H1 (cell line): ENCODE measurements at regions not wholly inside any gene's neighbourhood (a gene's known extent, or its start where the extent isn't known, plus 50 kb on each side); places are given as distances from the start of the nearest gene placed in this dataset.

Experiments used
- EZH2 ChIP-seq: fragments of 200-600 bp; sonication (generic); IDR thresholded peaks from 2 replicates; pipeline ENCODE4 v1.7.1; 2012; ENCODE audit warnings: low read depth, mild to moderate bottlenecking, moderate library complexity, low read length, inconsistent platforms; ENCODE audit not compliant: severe bottlenecking
- GABPA ChIP-seq: IDR thresholded peaks from 2 replicates; pipeline ENCODE4 v1.6.1; 2011; ENCODE audit warnings: mild to moderate bottlenecking, low read length, moderate library complexity, borderline replicate concordance; ENCODE audit not compliant: insufficient read depth
- TF ChIP-seq, protein P1 (sequence below), 3 experiments: IDR thresholded peaks; 1 replicate in 2 of 3; 2 replicates in 1 of 3; pipeline versions ENCODE4 v1.5.1 to v1.6.1; 2011; ENCODE audit warnings: low read length in 3 of 3, mild to moderate bottlenecking in 3 of 3, inconsistent platforms in 2 of 3, low read depth in 1 of 3, moderate library complexity in 1 of 3; ENCODE audit not compliant: insufficient read depth in 1 of 3; ENCODE audit errors: control extremely low read depth in 1 of 3

DNA sequence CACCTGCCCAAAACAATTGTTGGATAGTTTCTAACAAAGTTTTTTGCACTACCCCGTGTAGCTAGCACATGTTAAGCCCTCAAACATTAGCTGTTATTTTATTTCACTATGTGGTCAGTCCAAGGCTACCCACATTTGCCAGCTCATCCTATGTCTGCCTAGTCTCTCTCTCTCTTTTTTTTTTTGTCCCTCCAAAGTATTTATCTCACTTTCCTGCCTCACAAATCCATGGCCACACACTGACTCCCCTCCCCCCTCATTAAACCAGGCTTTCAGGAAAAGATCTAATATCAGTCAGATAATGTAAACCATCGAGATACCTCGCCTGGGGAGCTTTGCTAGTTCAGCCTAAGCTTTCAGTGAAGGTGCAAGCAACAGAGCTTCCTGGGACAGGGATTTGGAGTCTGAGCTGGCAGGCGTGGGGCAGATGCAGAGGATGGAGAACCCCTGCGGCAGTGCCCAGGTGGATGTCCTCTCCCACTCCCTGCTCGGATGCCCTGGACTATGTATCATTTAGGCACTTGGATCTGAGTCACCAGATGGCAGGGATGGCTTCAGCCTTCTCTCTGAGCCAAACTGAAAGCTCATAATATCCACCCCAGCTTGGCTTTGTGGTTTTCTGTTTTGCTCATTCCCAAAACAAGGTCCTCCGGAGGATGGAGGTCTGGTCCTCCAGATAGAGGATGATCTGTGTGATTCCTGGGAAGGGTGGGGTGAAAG, 73.7 kb upstream of the FOXF1 start:
- TF ChIP-seq, protein P1, sequence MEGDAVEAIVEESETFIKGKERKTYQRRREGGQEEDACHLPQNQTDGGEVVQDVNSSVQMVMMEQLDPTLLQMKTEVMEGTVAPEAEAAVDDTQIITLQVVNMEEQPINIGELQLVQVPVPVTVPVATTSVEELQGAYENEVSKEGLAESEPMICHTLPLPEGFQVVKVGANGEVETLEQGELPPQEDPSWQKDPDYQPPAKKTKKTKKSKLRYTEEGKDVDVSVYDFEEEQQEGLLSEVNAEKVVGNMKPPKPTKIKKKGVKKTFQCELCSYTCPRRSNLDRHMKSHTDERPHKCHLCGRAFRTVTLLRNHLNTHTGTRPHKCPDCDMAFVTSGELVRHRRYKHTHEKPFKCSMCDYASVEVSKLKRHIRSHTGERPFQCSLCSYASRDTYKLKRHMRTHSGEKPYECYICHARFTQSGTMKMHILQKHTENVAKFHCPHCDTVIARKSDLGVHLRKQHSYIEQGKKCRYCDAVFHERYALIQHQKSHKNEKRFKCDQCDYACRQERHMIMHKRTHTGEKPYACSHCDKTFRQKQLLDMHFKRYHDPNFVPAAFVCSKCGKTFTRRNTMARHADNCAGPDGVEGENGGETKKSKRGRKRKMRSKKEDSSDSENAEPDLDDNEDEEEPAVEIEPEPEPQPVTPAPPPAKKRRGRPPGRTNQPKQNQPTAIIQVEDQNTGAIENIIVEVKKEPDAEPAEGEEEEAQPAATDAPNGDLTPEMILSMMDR (IDR thresholded peaks at IDR 0.05; ENCODE audit: control extremely low read depth in 1 of 3, insufficient read depth in 1 of 3, low read depth in 1 of 3, low read length in 3 of 3): no peak
- no peak for TF ChIP-seq EZH2
- TF ChIP-seq GABPA: no peak
